Omental fat pad (tissue), 3 donors: ENCODE measurements at regions not wholly inside any gene's neighbourhood (a gene's known extent, or its start where the extent isn't known, plus 50 kb on each side); places are given as distances from the start of the nearest gene placed in this dataset.
"Not testable (repeated sequence)": the region's sequence is repeated elsewhere in the genome, so short reads cannot be mapped to it uniquely, and the experiment has no call there.

Source experiments
- ATAC-seq: fragments of 150-250 bp; one replicate; pipeline ENCODE4 v1.9.1; 2016; ENCODE audit warnings: mild to moderate bottlenecking, moderate library complexity; ENCODE audit not compliant: low FRiP score
- DNase-seq: peaks from one replicate; pipeline ENCODE4 v3.0.0-alpha.2; 2019; ENCODE audit warnings: low spot score
- TF ChIP-seq, protein P1 (sequence below), 3 donors: fragments of 450-650 bp; IDR thresholded peaks; one replicate each; pipeline ENCODE4 v1.5.1; 2016 to 2017; ENCODE audit warnings: antibody characterized with exemption in 3 of 3, mild to moderate bottlenecking in 3 of 3, moderate library complexity in 2 of 3

DNA sequence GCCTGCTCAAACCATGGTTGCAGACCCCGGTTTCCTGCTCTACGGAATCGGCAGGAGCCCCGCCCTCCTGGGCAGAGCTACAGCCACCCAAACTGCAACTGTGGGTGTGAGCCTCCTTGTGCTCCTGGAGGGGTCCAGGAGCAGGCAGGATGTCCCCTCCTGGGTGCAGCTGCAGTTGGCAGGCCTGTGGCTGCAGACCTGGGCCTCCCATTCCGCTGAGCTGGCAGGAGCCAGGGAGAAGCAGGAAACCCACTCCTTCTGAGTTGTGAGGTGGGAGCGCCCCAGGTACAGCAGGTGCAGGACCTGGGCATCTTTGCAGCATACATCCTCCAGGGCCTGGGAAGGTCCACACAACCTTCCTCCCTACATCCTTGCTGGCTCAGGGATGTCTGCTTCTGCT is 578.7 kb upstream of the USP24 start:
- no peak for DNase-seq
- ATAC-seq, result no peak
- TF ChIP-seq, protein P1, sequence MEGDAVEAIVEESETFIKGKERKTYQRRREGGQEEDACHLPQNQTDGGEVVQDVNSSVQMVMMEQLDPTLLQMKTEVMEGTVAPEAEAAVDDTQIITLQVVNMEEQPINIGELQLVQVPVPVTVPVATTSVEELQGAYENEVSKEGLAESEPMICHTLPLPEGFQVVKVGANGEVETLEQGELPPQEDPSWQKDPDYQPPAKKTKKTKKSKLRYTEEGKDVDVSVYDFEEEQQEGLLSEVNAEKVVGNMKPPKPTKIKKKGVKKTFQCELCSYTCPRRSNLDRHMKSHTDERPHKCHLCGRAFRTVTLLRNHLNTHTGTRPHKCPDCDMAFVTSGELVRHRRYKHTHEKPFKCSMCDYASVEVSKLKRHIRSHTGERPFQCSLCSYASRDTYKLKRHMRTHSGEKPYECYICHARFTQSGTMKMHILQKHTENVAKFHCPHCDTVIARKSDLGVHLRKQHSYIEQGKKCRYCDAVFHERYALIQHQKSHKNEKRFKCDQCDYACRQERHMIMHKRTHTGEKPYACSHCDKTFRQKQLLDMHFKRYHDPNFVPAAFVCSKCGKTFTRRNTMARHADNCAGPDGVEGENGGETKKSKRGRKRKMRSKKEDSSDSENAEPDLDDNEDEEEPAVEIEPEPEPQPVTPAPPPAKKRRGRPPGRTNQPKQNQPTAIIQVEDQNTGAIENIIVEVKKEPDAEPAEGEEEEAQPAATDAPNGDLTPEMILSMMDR (IDR thresholded peaks at IDR 0.05), result no peak

DNA sequence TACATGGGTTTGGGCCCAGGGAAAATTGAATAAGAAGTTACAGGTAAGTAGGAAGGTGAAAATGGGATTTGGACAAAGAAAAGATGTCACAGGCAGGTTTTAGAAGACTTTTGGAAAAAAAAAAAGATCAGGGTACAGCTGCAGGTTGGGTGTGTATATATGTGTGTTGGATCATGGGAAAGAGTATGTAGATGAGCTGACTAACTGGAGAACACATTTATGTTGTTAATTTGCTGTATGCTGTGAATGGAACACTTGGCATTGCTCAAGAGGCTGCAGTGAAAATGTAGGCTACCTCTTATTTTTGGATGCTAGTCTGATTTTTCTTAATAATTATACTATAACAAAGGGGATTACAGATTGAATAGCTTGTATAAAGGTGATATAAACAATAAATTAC is 577.7 kb upstream of the USP24 start:
- TF ChIP-seq, protein P1 (IDR thresholded peaks at IDR 0.05), result no peak
- no peak for ATAC-seq

DNA sequence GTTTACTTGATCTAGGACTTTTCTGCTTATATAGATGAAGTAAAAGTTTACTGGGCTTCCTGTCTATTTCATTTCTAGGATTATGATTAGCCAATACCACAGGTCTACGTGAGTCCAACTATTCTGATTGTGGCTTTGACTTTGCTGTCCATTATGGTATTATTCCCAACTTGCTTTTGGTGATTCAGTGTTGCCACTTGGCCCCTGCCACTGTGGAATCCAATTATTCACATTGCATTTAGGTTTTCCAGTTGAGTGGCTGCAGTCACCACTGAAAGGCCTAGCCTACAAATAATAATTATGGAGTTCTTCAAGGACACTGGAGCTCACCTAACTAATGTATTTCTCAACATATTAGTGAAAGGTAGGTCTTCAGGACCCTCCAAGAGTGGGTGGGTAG is 574.3 kb upstream of the USP24 start:
- DNase-seq (no peak), ATAC-seq (no peak)
- TF ChIP-seq, protein P1 (IDR thresholded peaks at IDR 0.05), result no peak

More for the DNA sequence above, 577.7 kb upstream of the USP24 start:
- DNase-seq, result no peak

DNA sequence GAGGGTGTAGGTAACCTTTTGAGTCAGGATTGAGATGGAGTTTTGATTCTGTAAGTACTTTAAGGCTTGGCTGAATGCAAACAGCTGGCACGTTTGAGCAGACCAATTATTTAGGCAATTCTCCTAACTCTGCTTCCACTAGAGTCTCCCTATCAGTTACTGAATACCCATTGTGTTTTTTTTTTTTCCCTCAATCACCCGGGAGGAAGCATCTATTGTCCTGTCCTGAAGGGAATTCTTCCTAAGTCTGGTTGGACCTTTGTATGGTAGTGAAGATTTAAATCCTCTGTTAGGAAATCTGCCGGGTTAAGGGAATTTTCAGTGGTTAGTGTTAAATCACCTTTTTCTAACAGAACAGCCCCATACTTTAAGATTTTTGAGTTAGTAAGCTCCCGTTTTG is 571.2 kb upstream of the USP24 start:
- no peak for ATAC-seq
- DNase-seq, result no peak
- TF ChIP-seq, protein P1 (IDR thresholded peaks at IDR 0.05), result no peak

DNA sequence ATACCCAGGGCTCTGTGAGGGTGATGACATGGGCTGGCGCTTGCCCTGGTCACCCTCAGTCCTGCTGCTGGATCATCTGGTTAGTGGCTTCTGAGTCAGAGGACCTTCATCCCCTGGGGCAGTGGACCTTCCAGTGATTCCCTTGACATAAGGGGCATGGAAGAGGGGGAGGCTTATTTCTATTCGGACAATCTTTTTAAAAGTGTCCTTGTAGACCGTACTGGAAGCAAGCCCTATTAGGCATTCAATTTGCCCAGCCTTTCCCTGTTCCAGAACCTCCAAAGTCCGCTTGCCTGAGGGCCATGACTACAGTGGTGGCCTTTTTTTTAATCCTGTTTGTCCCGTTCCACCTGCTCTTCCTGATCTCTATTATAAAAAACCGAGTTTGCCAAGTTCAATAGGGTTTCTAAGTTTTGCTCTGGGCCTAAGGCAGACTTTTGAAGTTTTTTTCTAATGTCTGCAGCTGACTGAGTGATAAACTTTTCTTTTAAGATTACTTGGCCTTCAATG is 569.8 kb upstream of the USP24 start:
- DNase-seq, ATAC-seq: not testable (repeated sequence)

DNA sequence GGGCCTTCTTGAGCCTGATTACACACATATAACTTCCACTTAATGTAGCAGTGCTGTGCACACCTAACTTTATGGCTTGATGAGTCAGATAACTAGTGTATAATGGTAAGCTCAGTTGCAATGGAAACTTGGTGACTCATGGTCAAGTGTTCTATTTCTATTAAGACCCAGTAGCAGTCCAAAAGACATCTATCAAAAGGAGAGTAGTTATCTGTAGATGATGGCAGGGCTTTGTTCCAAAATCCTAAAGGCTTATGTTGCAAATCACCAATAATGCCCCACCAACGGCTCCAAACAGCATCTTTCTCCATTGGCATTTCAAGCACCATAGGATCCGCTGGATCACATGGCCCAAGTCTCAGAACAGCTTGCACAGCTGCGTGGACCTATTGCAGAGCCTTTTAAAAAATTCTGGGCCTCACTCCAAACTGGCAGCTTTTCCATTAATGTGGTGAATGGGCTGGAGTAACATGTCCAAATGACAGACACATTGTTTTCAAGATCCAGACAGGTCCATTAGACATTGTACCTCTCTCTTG is 566.8 kb upstream of the USP24 start:
- TF ChIP-seq, protein P1 (IDR thresholded peaks at IDR 0.05), result no peak
- no peak for DNase-seq
- ATAC-seq, result peak; percentile 59

DNA sequence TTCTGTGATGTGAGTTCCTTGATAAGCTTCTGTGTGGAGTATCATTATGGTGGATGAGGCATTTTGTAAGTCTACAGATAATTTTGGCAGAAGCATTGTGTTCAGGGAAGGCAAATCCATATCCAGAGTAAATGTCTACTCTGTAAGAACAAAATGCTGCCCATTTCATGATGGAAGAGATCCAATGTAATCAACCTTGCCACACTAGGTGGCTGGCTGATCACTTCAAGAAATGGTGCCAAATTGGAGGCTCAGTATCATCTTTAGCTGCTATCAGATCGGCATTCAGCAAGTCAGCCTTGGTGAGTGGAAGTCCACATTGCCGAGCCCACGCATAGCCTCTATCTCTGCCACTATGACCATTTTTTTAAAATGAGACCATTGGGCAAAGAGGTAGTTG is 565.8 kb upstream of the USP24 start:
- DNase-seq (no peak), ATAC-seq (no peak)
- TF ChIP-seq, protein P1 (IDR thresholded peaks at IDR 0.05), result no peak
